CD4-positive, alpha-beta T cell treated with Interleukin-17A for 1 hour (primary cell): ENCODE measurements at regions not wholly inside any gene's neighbourhood (a gene's known extent, or its start where the extent isn't known, plus 50 kb on each side); places are given as distances from the start of the nearest gene placed in this dataset.

ENCODE experiments used
- DNase-seq: peaks from one replicate; pipeline ENCODE4 v3.0.0-alpha.2; 2020

DNA sequence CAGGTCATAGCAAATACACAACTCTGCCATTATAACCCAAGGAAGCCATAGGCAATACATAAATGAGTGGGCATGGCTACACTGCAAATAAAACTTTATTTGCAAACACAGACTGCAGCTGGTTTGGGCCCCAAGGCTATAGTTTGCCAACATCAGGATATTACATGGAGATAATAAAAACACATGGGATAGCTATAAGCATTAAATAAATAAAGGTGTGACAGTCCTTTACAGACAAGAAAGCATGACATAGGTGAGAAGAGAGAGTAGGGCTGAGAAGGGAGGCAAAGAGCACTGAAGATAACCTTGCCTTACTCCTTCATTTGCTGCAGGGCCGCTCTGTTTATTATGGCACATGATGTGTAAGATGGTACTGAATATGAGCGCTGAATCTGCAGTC lies 135.1 kb upstream of the GHITM start:
- DNase-seq = no peak

DNA sequence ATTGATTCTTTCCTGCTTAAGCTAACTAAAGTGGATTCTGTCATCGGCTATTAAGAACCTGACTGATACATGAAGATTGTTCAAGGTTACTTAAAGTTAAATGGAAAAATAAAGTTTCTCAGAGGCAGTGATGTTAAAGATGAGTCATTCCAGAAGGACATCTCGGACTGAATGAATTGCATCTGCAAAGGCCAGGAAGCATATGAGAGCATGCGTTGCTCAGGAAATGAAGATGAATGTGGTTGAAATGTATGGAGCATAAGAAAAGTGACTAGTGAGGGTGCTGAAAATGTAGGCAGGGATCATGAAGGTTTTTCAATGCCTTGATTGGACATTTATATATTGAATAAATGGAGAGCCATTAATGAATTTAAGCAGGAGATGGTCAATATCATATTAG lies 133.9 kb upstream of the GHITM start:
- DNase-seq = no peak

DNA sequence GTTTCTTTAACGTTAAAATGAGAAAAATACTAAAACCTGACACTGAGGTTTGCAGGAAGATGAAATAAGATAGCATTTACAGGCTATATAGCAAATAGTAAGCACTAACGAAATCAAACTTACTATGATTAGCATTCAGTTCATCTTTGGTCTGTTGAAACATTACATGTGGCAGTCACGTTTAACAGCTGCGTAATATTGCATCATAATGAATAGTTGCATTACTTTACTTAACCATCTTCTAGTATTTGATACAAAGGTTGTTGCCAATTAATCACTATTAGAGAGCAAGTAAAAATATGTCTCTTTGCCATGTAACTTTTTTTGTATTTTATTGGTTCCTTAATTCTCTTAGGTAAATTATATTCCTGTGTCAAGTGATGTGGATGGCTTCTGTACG lies 131.8 kb upstream of the GHITM start:
- no peak for DNase-seq

- peak; percentile 15 for DNase-seq
Observed at GRCh38 chr10:84008878-84009277, 130.4 kb upstream of the GHITM start.

DNA sequence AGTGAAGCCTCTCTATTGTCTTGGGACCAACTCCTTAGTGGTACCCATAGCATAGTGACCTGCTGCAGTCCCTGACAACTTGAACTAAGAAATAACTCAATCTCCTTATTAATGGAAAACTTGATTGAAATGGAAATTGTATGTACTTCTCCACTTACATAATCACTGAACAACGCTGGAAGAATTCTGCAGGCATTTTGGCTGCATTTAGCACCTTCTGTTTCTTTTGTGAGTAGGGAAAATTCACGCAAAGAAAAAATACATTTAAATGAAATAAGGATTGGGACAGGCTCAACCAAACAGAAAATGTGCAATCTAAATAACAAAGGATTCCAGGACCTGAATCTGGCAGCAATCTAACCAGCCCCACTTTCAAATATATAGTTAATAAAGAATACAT lies 126.9 kb upstream of the GHITM start:
- DNase-seq = no peak

- DNase-seq = no peak
Observed at GRCh38 chr10:84012831-84013458, 126.4 kb upstream of the GHITM start.

- no peak for DNase-seq
Observed at GRCh38 chr10:84015877-84016595, 123.3 kb upstream of the GHITM start.

DNA sequence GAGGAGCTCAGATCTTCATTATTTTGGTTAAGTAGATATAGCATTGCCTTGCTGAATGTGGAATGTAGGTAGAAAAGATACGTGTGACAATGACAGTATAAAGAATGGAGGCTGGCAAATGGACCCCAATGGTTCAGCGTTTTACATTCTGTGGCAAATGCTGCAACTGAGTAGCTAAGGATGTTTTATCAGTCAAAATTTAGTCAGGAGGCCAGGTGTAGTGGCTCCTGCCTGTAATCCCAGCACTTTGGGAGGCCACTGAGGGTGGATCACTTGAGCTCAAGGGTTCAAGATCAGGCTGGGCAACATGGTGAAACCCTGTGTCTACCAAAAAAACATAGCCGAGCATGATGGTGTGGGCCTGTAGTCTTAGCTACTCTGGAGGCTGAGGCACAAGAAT lies 120.5 kb upstream of the GHITM start:
- DNase-seq = no peak

GRCh38 chr10:84019854-84020458 lies 119.4 kb upstream of the GHITM start:
- DNase-seq = peak; percentile 20

DNA sequence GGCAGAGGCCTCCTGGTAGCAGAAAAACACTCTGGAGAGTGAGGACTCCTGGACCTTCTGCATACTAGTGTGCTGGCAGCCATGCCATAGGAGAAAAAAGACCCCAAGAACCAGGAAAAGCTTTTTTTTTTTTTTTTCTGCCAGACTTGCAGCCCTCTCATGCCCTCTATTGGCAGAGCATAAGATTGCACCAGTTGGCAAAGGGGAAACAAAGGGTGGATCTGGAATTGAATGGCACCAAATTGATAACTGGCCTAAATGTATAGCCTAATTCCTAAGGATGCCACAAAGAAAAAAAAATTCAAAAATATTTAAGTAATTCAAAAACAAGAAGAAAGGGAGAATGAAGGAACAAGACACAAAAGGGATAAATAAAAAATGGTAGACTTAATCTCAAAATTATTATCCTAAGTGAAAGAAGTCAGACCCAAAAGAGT lies 112.5 kb upstream of the GHITM start:
- DNase-seq = peak; percentile 16

DNA sequence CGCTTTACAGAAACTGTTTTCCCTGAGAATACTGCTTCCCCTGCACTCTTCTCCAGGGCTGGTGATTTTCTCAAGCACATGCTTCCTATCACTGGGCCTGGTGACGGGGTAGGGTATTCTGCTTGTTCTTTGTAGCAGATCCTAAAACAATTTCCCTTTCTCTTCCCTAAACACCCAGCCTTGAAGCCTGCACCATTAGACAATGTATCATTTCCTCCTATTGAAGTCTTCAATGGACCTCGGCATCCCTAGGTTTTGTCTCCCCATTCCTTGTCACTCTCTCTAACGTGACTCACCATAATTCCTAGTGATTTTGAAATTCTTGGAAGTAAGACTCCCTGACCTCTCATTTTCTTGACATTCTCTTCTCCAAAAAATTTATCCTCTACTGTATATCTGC lies 109.5 kb upstream of the GHITM start:
- DNase-seq = no peak

GRCh38 chr10:84038035-84038434 lies 101.3 kb upstream of the GHITM start:
- DNase-seq = no peak

GRCh38 chr10:84039957-84040356 lies 99.4 kb upstream of the GHITM start:
- no peak for DNase-seq

GRCh38 chr10:84047258-84048010 lies 91.9 kb upstream of the GHITM start:
- DNase-seq = no peak

DNA sequence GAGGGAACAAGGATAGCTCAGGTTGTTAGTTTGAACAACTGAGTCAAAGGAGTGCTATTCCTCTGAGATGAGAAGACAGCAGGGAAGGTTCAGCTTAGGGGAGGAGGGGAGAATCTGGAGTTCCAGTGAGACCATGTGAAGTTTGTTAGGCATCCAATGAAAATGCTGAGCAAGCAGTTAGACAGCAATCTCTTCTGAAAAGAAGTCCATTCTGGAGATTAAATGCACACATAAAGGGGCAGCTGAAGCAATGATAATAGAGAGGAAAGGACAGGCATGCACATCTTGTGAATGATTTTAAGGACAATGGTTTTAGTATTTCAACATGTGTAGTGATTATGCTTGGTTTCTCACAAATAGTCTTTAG lies 89.7 kb upstream of the GHITM start:
- DNase-seq = no peak

DNA sequence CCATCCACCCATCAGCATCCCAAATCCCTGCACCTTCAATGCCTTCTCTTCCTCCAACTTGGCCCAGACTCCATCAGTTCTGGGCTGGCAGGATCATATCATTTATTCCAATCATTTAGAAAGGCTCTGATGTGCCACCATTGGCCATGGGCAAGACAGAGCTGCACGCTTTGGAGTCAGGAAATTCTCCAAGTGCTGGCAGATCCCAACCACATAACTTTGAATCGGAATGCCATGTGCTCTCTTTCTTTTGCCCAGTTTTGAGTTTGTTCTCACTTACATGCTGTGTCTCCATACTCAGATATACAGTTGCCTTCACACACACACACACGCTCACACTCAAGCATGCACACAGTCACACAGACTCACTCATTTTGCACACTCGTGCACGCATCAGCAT lies 85.7 kb upstream of the GHITM start:
- no peak for DNase-seq

DNA sequence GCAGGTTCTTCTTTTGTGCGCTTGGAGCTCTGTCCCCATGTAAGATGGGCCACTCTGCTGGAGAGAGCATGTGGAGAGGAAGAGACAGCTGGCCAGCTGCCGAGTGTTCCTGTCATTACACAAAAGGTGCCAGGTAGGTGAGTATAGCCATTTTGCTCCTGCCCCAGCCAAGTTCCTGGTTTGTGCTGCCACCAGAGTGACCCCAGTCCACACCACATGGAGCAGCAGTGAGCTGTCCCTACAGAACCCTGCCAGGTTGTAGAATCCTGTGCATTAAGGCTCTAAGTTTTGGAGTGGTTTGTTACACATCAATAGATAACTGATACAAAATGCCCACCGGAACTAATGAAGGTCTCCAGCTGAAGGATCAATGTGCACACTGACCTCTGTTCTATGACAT lies 84.6 kb upstream of the GHITM start:
- no peak for DNase-seq

DNA sequence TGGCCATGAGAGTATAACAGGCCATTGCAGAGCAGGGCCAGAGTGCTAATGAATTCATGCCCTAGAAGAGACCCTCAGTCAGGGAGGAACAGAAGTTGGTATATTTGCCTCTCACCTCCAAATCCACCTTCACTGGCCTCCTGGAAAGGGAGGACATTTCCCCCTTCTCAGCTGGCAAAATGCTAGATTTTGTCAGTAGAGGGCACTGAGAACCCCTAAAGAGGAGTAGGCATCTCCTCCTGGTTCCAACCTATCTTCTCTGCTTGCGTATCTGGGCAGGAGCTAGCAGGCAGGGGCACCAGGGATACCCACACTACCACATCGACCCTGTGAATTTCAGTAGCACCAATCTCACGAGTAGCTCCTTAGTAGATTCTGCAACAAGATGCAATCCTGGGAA lies 79.8 kb upstream of the GHITM start:
- DNase-seq = no peak

DNA sequence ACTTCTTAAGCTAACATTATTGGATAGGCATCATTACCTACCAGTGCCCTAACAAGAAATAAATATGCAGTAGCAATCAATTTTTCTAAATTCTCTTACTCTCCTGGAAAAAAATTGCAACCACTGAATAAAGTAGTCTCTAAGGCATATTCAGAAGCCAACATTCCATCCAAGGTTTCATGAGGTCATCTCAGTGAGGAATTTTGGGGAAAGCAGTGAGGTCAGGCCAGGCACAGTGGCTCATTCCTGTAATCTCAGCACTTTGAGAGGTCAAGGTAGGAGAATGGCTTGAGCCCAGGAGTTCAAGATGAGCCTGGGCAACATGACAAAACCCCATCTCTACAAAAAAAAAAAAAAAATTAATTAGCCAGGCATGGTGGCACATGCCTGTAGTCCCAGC lies 75.9 kb upstream of the GHITM start:
- DNase-seq = no peak

GRCh38 chr10:84065804-84066601 lies 73.3 kb upstream of the GHITM start:
- no peak for DNase-seq

- no peak for DNase-seq
Observed at GRCh38 chr10:84074521-84074920, 64.8 kb upstream of the GHITM start.

- DNase-seq = no peak
Observed at GRCh38 chr10:84075226-84076046, 63.9 kb upstream of the GHITM start.
